IMR-90 (cell line): ENCODE measurements at regions not wholly inside any gene's neighbourhood (a gene's known extent, or its start where the extent isn't known, plus 50 kb on each side); places are given as distances from the start of the nearest gene placed in this dataset.

ENCODE experiments used
- FOS ChIP-seq: fragments of 150-350 bp; IDR thresholded peaks from 2 replicates; pipeline ENCODE4 v1.6.1; 2016; ENCODE audit warnings: low read depth, low read length
- TF ChIP-seq, protein P1 (sequence below): conservative IDR thresholded peaks from 2 replicates; pipeline ENCODE4 v1.5.1; 2012; ENCODE audit warnings: mild to moderate bottlenecking, low read depth, low read length, improper control_type of control experiment

GRCh38 chr2:13536941-13537340 is 820.2 kb downstream of the TRIB2 start:
- TF ChIP-seq, protein P1, sequence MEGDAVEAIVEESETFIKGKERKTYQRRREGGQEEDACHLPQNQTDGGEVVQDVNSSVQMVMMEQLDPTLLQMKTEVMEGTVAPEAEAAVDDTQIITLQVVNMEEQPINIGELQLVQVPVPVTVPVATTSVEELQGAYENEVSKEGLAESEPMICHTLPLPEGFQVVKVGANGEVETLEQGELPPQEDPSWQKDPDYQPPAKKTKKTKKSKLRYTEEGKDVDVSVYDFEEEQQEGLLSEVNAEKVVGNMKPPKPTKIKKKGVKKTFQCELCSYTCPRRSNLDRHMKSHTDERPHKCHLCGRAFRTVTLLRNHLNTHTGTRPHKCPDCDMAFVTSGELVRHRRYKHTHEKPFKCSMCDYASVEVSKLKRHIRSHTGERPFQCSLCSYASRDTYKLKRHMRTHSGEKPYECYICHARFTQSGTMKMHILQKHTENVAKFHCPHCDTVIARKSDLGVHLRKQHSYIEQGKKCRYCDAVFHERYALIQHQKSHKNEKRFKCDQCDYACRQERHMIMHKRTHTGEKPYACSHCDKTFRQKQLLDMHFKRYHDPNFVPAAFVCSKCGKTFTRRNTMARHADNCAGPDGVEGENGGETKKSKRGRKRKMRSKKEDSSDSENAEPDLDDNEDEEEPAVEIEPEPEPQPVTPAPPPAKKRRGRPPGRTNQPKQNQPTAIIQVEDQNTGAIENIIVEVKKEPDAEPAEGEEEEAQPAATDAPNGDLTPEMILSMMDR = no peak
- no peak for TF ChIP-seq FOS
